Upper lobe of right lung (tissue), 1 donor: ENCODE measurements at regions not wholly inside any gene's neighbourhood (a gene's known extent, or its start where the extent isn't known, plus 50 kb on each side); places are given as distances from the start of the nearest gene placed in this dataset.

Experiments
- ATAC-seq: fragments of 200-7000 bp; cut with Tn5 transposase; one replicate; pipeline ENCODE4 v1.9.1; 2020; ENCODE audit warnings: mild to moderate bottlenecking, moderate library complexity
- DNase-seq: peaks from one replicate; pipeline ENCODE4 v3.0.0-alpha.2; 2020
- H3K27ac ChIP-seq: fragments of 200-600 bp; one replicate; pipeline ENCODE4 v1.8.0; 2022
- H3K27me3 ChIP-seq: fragments of 200-600 bp; one replicate; pipeline ENCODE4 v1.8.0; 2022; ENCODE audit warnings: mild to moderate bottlenecking
- H3K36me3 ChIP-seq: fragments of 200-600 bp; one replicate; pipeline ENCODE4 v1.8.0; 2022
- H3K4me1 ChIP-seq: fragments of 200-600 bp; one replicate; pipeline ENCODE4 v1.8.0; 2022
- H3K4me3 ChIP-seq: fragments of 200-600 bp; one replicate; pipeline ENCODE4 v1.8.0; 2022; ENCODE audit warnings: mild to moderate bottlenecking
- H3K9me3 ChIP-seq: fragments of 200-600 bp; one replicate; pipeline ENCODE4 v1.8.0; 2022
- intact Hi-C: fragments of 100-400 bp; cut with DNase I; formaldehyde crosslinking; loops from one replicate; pipeline ENCODE4 v1.11.0; 2022
- TF ChIP-seq, protein P1 (sequence below): fragments of 200-600 bp; IDR thresholded peaks from one replicate; pipeline ENCODE4 v1.8.0; 2022; ENCODE audit warnings: antibody characterized with exemption
- donor health status: DM: no; HTN: yes; CAD: no; lungs with severe emphysema.

DNA sequence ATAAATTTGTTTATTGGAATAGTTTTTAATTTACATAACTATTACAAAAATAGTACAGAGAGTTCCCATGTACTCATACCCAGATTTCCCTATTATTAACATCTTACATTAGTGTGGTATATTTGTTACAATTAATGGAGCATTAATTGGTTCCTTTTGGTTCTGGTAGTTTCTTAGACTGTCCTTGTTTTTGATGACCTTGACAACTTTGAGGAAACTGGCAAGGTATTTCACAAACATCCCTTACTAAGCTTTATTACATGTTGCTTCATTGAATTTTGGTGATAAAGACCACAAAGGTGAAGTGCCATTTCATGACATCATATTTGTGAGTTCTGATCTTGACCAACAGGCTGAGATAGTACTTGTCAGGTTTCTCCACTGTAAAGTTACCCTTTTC, 379.0 kb upstream of the GCFC2 start:
- TF ChIP-seq, protein P1, sequence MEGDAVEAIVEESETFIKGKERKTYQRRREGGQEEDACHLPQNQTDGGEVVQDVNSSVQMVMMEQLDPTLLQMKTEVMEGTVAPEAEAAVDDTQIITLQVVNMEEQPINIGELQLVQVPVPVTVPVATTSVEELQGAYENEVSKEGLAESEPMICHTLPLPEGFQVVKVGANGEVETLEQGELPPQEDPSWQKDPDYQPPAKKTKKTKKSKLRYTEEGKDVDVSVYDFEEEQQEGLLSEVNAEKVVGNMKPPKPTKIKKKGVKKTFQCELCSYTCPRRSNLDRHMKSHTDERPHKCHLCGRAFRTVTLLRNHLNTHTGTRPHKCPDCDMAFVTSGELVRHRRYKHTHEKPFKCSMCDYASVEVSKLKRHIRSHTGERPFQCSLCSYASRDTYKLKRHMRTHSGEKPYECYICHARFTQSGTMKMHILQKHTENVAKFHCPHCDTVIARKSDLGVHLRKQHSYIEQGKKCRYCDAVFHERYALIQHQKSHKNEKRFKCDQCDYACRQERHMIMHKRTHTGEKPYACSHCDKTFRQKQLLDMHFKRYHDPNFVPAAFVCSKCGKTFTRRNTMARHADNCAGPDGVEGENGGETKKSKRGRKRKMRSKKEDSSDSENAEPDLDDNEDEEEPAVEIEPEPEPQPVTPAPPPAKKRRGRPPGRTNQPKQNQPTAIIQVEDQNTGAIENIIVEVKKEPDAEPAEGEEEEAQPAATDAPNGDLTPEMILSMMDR = no peak
- ATAC-seq = no peak
- intact Hi-C loops = no loop called here
- Histone ChIP-seq H3K36me3 (no peaks in the 10 kb centered on the region), H3K27me3 (no peaks in the 10 kb centered on the region), H3K4me3 (no peak overlapping the region), H3K27ac (no peak overlapping the region), H3K9me3 (no peaks in the 10 kb centered on the region), H3K4me1 (no peaks in the 10 kb centered on the region)
- DNase-seq = no peak

DNA sequence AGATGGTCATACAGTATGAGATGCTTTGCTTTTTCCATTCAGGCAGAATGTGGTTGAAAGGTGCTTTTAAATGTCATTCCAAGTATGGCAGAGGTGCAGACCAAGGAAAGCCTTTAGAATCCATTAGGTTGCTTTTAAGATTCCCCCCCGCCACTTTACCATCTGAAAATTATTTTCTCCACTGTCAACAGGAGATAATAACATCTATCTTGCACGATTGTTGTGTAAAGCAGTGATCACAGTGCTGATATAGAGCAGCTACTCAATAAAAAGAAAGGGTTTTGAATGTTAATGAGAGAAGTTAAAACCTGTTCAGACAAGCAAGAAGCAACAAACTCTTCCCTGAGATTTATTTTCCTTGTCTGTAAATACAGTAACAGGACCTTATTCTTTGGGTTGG, 372.5 kb upstream of the GCFC2 start:
- Histone ChIP-seq H3K27ac (no peak overlapping the region), H3K4me1 (no peaks in the 10 kb centered on the region), H3K36me3 (no peaks in the 10 kb centered on the region), H3K9me3 (no peaks in the 10 kb centered on the region), H3K4me3 (no peak overlapping the region), H3K27me3 (no peaks in the 10 kb centered on the region)
- no peak for ATAC-seq
- TF ChIP-seq, protein P1 = no peak
- intact Hi-C loops = no loop called here
- DNase-seq = no peak

- Histone ChIP-seq H3K9me3 (no peaks in the 10 kb centered on the region), H3K36me3 (no peaks in the 10 kb centered on the region), H3K27ac (no peak overlapping the region), H3K4me1 (no peaks in the 10 kb centered on the region), H3K27me3 (no peaks in the 10 kb centered on the region), H3K4me3 (no peak overlapping the region)
- ATAC-seq (no peak), DNase-seq (no peak)
- intact Hi-C loops = no loop called here
- TF ChIP-seq, protein P1 = no peak
Observed at GRCh38 chr2:76082509-76082908, 371.8 kb upstream of the GCFC2 start.

GRCh38 chr2:76080154-76080553, 369.4 kb upstream of the GCFC2 start:
- TF ChIP-seq, protein P1 = no peak
- H3K27me3 ChIP-seq = no peaks in the 10 kb centered on the region
- peak; percentile 36 for ATAC-seq
- DNase-seq = no peak
- no peak overlapping the region for H3K27ac ChIP-seq
- no peaks in the 10 kb centered on the region for H3K36me3 ChIP-seq
- no peak overlapping the region for H3K4me3 ChIP-seq
- intact Hi-C loops = no loop called here
- H3K9me3 ChIP-seq = no peaks in the 10 kb centered on the region
- H3K4me1 ChIP-seq = no peaks in the 10 kb centered on the region

GRCh38 chr2:76075126-76075525, 364.4 kb upstream of the GCFC2 start:
- DNase-seq (no peak), ATAC-seq (no peak)
- Histone ChIP-seq H3K27ac (no peak overlapping the region), H3K9me3 (no peaks in the 10 kb centered on the region), H3K4me3 (no peak overlapping the region), H3K4me1 (no peaks in the 10 kb centered on the region), H3K27me3 (no peaks in the 10 kb centered on the region), H3K36me3 (no peaks in the 10 kb centered on the region)
- intact Hi-C loops = no loop called here
- TF ChIP-seq, protein P1 = no peak

GRCh38 chr2:76073992-76074604, 363.4 kb upstream of the GCFC2 start:
- no peak for DNase-seq
- H3K4me1 ChIP-seq = no peaks in the 10 kb centered on the region
- no peaks in the 10 kb centered on the region for H3K27me3 ChIP-seq
- no peak overlapping the region for H3K27ac ChIP-seq
- intact Hi-C loops = no loop called here
- TF ChIP-seq, protein P1 = no peak
- H3K4me3 ChIP-seq = no peak overlapping the region
- no peak for ATAC-seq
- no peaks in the 10 kb centered on the region for H3K9me3 ChIP-seq
- no peaks in the 10 kb centered on the region for H3K36me3 ChIP-seq
